ENCODE measurements at regions not wholly inside any gene's neighbourhood (a gene's known extent, or its start where the extent isn't known, plus 50 kb on each side); places are given as distances from the start of the nearest gene placed in this dataset.

GRCh38 chr2:8006181-8006580 is 675.7 kb upstream of the ID2 start:
- no peaks in the 10 kb centered on the region for H3K4me1 ChIP-seq
- no peaks in the 10 kb centered on the region for H4K20me1 ChIP-seq (ENCODE audit: low read depth)
- no peaks in the 10 kb centered on the region for H3K4me1 Mint-ChIP-seq
- DNase-seq (ENCODE audit: low spot score): no peak
- H3K79me2 ChIP-seq (ENCODE audit: low read depth): no peaks in the 10 kb centered on the region
- no peak overlapping the region for H3K27ac ChIP-seq
- no peak overlapping the region for H3K4me2 ChIP-seq
- H3F3A ChIP-seq (ENCODE audit: low read depth): no peaks in the 10 kb centered on the region
- no peaks in the 10 kb centered on the region for H3K36me3 ChIP-seq
- H3K36me3 Mint-ChIP-seq: no peaks in the 10 kb centered on the region
- H3K4me3 Mint-ChIP-seq: no peak overlapping the region
- no peak overlapping the region for H3K4me3 ChIP-seq
- no peak overlapping the region for H3K9ac ChIP-seq
- no peak overlapping the region for H2AFZ ChIP-seq (replicated peaks)
- peaks cover 2% of the 10 kb centered on the region for H3K27me3 Mint-ChIP-seq (ENCODE audit: insufficient read depth, low read depth)
- TF ChIP-seq CTCF (IDR thresholded peaks at IDR 0.05) (no peak), EZH2 (IDR thresholded peaks at IDR 0.05) (no peak), EZH2phosphoT487 (IDR thresholded peaks at IDR 0.05) (no peak)
- no peak overlapping the region for H3K27ac Mint-ChIP-seq
- H3K9me3 ChIP-seq (ENCODE audit: low read depth): no peaks in the 10 kb centered on the region
- H3K9me3 Mint-ChIP-seq: peaks cover 4% of the 10 kb centered on the region
- no peaks in the 10 kb centered on the region for H3K27me3 ChIP-seq

DNA sequence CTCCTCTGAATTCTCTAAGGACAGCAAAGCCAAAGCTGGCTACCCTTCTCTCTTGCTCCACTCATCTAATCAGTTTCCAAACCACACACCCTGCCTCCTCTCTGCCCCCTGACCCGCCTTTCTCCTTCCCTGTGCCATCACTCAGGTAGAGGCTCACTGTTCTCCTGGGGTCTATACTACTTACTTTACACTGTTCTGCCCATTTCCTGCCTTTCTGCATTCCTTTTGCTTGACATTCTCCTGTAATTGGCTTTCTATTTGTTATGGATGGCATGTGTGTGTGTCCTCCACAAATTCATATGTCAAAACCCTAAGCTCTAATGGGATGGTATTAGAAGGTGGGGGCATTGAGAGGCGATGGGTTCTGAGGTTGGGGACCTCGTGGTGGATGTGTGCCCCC is 675.2 kb upstream of the ID2 start:
- TF ChIP-seq EZH2 (IDR thresholded peaks at IDR 0.05) (no peak), CTCF (IDR thresholded peaks at IDR 0.05) (no peak), EZH2phosphoT487 (IDR thresholded peaks at IDR 0.05) (no peak)
- Histone ChIP-seq H2AFZ (replicated peaks) (no peak overlapping the region), H3K4me1 (no peaks in the 10 kb centered on the region), H4K20me1 (ENCODE audit: low read depth) (no peaks in the 10 kb centered on the region), H3K36me3 (no peaks in the 10 kb centered on the region), H3F3A (ENCODE audit: low read depth) (no peaks in the 10 kb centered on the region), H3K4me2 (no peak overlapping the region), H3K27ac (no peak overlapping the region), H3K9me3 (ENCODE audit: low read depth) (no peaks in the 10 kb centered on the region), H3K79me2 (ENCODE audit: low read depth) (no peaks in the 10 kb centered on the region), H3K9ac (no peak overlapping the region), H3K27me3 (no peaks in the 10 kb centered on the region), H3K4me3 (no peak overlapping the region)
- no peak for DNase-seq (ENCODE audit: low spot score)
- no peak overlapping the region for H3K27ac Mint-ChIP-seq
- H3K9me3 Mint-ChIP-seq: peaks cover 4% of the 10 kb centered on the region
- no peaks in the 10 kb centered on the region for H3K4me1 Mint-ChIP-seq
- H3K27me3 Mint-ChIP-seq (ENCODE audit: insufficient read depth, low read depth): peaks cover 2% of the 10 kb centered on the region
- H3K4me3 Mint-ChIP-seq: no peak overlapping the region
- no peaks in the 10 kb centered on the region for H3K36me3 Mint-ChIP-seq

DNA sequence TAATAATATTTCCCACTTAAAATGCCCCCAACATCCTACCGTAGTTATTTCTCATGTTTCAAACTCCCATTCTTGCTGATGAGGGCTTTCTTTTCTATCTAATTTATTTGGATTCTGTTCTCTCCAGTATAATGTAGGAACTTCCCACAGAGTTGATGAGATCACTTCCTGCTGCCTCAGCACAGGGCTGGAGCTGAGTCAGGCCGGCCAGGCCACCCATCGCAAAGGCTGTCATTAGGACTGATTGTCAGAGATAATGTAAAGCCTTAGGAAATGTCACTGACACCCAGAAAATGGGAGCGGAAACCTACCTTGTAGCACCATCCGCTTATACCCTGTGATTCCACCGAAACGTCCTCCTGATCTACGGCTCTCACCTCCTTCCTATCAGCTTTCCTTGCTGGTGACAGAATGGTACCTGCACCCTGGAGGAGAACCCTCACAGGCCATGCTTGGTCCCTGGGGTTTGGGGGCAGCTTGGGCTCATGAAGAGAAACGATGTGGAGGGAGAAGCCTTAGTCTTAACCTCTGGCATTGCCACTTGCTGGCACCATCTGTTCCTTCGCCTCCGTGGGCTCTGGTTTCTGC is 672.8 kb upstream of the ID2 start:
- Histone ChIP-seq H3K4me3 (no peak overlapping the region), H2AFZ (replicated peaks) (peak overlapping the region; percentile 0), H3K4me1 (no peaks in the 10 kb centered on the region), H3K9me3 (ENCODE audit: low read depth) (no peaks in the 10 kb centered on the region), H3K9ac (no peak overlapping the region), H3K27me3 (no peaks in the 10 kb centered on the region), H3F3A (ENCODE audit: low read depth) (no peaks in the 10 kb centered on the region), H3K79me2 (ENCODE audit: low read depth) (no peaks in the 10 kb centered on the region), H3K27ac (no peak overlapping the region), H3K36me3 (no peaks in the 10 kb centered on the region), H4K20me1 (ENCODE audit: low read depth) (no peaks in the 10 kb centered on the region), H3K4me2 (no peak overlapping the region)
- H3K9me3 Mint-ChIP-seq: peaks cover 4% of the 10 kb centered on the region
- no peak overlapping the region for H3K27ac Mint-ChIP-seq
- H3K4me3 Mint-ChIP-seq: no peak overlapping the region
- peaks cover 4% of the 10 kb centered on the region for H3K4me1 Mint-ChIP-seq
- peaks cover 2% of the 10 kb centered on the region for H3K27me3 Mint-ChIP-seq (ENCODE audit: insufficient read depth, low read depth)
- no peak for DNase-seq (ENCODE audit: low spot score)
- H3K36me3 Mint-ChIP-seq: no peaks in the 10 kb centered on the region
- TF ChIP-seq EZH2 (IDR thresholded peaks at IDR 0.05): no peak
- TF ChIP-seq EZH2phosphoT487 (IDR thresholded peaks at IDR 0.05): no peak
- no peak for TF ChIP-seq CTCF (IDR thresholded peaks at IDR 0.05)
